ENCODE measurements at regions not wholly inside any gene's neighbourhood (a gene's known extent, or its start where the extent isn't known, plus 50 kb on each side); places are given as distances from the start of the nearest gene placed in this dataset.
"Not testable (repeated sequence)": the region's sequence is repeated elsewhere in the genome, so short reads cannot be mapped to it uniquely, and the experiment has no call there.

GRCh38 chr20:17867131-17867925 is 101.3 kb downstream of the SNX5 start:
- Histone ChIP-seq H3K4me1 (ENCODE audit: control insufficient read depth, insufficient read depth, low read length, poor library complexity, severe bottlenecking) (no peaks in the 10 kb centered on the region), H3K27me3 (replicated peaks; ENCODE audit: control insufficient read depth, insufficient read depth, low read length, poor library complexity, severe bottlenecking) (no peaks in the 10 kb centered on the region), H3K27ac (ENCODE audit: insufficient read depth, low read length, poor library complexity, severe bottlenecking) (no peak overlapping the region), H3K36me3 (ENCODE audit: control insufficient read depth, insufficient read depth, low read length) (no peaks in the 10 kb centered on the region), H3K9me3 (ENCODE audit: control insufficient read depth, low read length) (no peaks in the 10 kb centered on the region), H3K4me3 (ENCODE audit: insufficient read depth, low read depth, low read length, poor library complexity, severe bottlenecking) (no peak overlapping the region)
- no peak for DNase-seq

DNA sequence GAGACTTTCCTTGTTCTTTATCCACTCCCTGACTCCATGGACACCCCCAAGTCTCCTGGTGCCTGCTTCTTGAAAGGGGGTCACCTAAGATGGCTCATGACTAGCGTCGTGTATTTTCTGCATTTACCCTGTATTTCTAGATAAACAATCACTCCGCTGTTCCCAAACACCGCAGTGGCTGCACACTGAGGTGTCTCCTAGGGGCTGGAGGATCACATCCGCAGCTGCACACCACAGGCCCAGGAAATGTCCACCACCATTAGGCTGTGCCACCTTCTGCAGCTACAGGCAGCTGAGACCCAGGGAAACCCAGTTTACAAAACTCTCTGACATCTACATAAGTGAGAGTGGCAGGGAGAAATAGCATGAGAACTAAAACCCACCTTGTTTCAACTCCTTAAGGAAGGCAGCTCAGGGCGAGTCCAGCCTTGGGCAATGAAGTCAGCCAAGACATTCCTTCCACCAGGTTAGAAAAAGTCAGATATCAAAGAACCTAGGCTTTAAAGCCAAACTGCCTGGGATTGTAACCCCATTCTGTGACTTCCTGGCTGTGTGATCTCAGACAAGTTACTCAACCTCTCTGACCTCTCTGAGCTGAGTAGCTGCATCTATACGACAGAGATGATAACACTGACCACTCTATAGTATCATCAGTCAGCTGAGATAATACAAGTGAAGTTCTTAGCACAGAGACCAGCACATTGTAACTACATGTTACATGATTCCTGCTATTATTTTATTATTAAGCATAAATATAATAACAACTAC is 102.2 kb downstream of the SNX5 start:
- H3K4me3 ChIP-seq (ENCODE audit: insufficient read depth, low read depth, low read length, poor library complexity, severe bottlenecking): no peak overlapping the region
- H3K4me1 ChIP-seq (ENCODE audit: control insufficient read depth, insufficient read depth, low read length, poor library complexity, severe bottlenecking): no peaks in the 10 kb centered on the region
- no peak overlapping the region for H3K27ac ChIP-seq (ENCODE audit: insufficient read depth, low read length, poor library complexity, severe bottlenecking)
- H3K9me3 ChIP-seq (ENCODE audit: control insufficient read depth, low read length): no peaks in the 10 kb centered on the region
- H3K36me3 ChIP-seq (ENCODE audit: control insufficient read depth, insufficient read depth, low read length): no peaks in the 10 kb centered on the region
- H3K27me3 ChIP-seq (replicated peaks; ENCODE audit: control insufficient read depth, insufficient read depth, low read length, poor library complexity, severe bottlenecking): no peaks in the 10 kb centered on the region
- DNase-seq: no peak

- DNase-seq: no peak
- no peak overlapping the region for H3K27ac ChIP-seq (ENCODE audit: insufficient read depth, low read length, poor library complexity, severe bottlenecking)
- H3K36me3 ChIP-seq (ENCODE audit: control insufficient read depth, insufficient read depth, low read length): no peaks in the 10 kb centered on the region
Measured at GRCh38 chr20:17863577-17864292, 104.9 kb downstream of the SNX5 start.

GRCh38 chr20:17863209-17863576 is 105.4 kb downstream of the SNX5 start:
- no peaks in the 10 kb centered on the region for H3K36me3 ChIP-seq (ENCODE audit: control insufficient read depth, insufficient read depth, low read length)
- H3K27me3 ChIP-seq (replicated peaks; ENCODE audit: control insufficient read depth, insufficient read depth, low read length, poor library complexity, severe bottlenecking): no peaks in the 10 kb centered on the region
- H3K4me1 ChIP-seq (ENCODE audit: control insufficient read depth, insufficient read depth, low read length, poor library complexity, severe bottlenecking): peaks cover 8% of the 10 kb centered on the region
- no peak for DNase-seq
- H3K4me3 ChIP-seq (ENCODE audit: insufficient read depth, low read depth, low read length, poor library complexity, severe bottlenecking): no peak overlapping the region
- H3K27ac ChIP-seq (ENCODE audit: insufficient read depth, low read length, poor library complexity, severe bottlenecking): no peak overlapping the region
- no peaks in the 10 kb centered on the region for H3K9me3 ChIP-seq (ENCODE audit: control insufficient read depth, low read length)

More at GRCh38 chr20:17863577-17864292, 104.9 kb downstream of the SNX5 start:
- peaks cover 8% of the 10 kb centered on the region for H3K4me1 ChIP-seq (ENCODE audit: control insufficient read depth, insufficient read depth, low read length, poor library complexity, severe bottlenecking)
- no peaks in the 10 kb centered on the region for H3K27me3 ChIP-seq (replicated peaks; ENCODE audit: control insufficient read depth, insufficient read depth, low read length, poor library complexity, severe bottlenecking)
- H3K9me3 ChIP-seq (ENCODE audit: control insufficient read depth, low read length): no peaks in the 10 kb centered on the region
- no peak overlapping the region for H3K4me3 ChIP-seq (ENCODE audit: insufficient read depth, low read depth, low read length, poor library complexity, severe bottlenecking)

GRCh38 chr20:17862171-17862570 is 106.4 kb downstream of the SNX5 start:
- H3K27me3 ChIP-seq (replicated peaks; ENCODE audit: control insufficient read depth, insufficient read depth, low read length, poor library complexity, severe bottlenecking): no peaks in the 10 kb centered on the region
- peaks cover 8% of the 10 kb centered on the region for H3K4me1 ChIP-seq (ENCODE audit: control insufficient read depth, insufficient read depth, low read length, poor library complexity, severe bottlenecking)
- H3K9me3 ChIP-seq (ENCODE audit: control insufficient read depth, low read length): no peaks in the 10 kb centered on the region
- no peak overlapping the region for H3K4me3 ChIP-seq (ENCODE audit: insufficient read depth, low read depth, low read length, poor library complexity, severe bottlenecking)
- H3K27ac ChIP-seq (ENCODE audit: insufficient read depth, low read length, poor library complexity, severe bottlenecking): no peak overlapping the region
- DNase-seq: no peak
- no peaks in the 10 kb centered on the region for H3K36me3 ChIP-seq (ENCODE audit: control insufficient read depth, insufficient read depth, low read length)

GRCh38 chr20:17861620-17862019 is 107.0 kb downstream of the SNX5 start:
- not testable (repeated sequence) for H3K4me1 ChIP-seq (ENCODE audit: control insufficient read depth, insufficient read depth, low read length, poor library complexity, severe bottlenecking); DNase-seq; H3K36me3 ChIP-seq (ENCODE audit: control insufficient read depth, insufficient read depth, low read length); H3K9me3 ChIP-seq (ENCODE audit: control insufficient read depth, low read length); H3K27me3 ChIP-seq (replicated peaks; ENCODE audit: control insufficient read depth, insufficient read depth, low read length, poor library complexity, severe bottlenecking); H3K4me3 ChIP-seq (ENCODE audit: insufficient read depth, low read depth, low read length, poor library complexity, severe bottlenecking); H3K27ac ChIP-seq (ENCODE audit: insufficient read depth, low read length, poor library complexity, severe bottlenecking)

DNA sequence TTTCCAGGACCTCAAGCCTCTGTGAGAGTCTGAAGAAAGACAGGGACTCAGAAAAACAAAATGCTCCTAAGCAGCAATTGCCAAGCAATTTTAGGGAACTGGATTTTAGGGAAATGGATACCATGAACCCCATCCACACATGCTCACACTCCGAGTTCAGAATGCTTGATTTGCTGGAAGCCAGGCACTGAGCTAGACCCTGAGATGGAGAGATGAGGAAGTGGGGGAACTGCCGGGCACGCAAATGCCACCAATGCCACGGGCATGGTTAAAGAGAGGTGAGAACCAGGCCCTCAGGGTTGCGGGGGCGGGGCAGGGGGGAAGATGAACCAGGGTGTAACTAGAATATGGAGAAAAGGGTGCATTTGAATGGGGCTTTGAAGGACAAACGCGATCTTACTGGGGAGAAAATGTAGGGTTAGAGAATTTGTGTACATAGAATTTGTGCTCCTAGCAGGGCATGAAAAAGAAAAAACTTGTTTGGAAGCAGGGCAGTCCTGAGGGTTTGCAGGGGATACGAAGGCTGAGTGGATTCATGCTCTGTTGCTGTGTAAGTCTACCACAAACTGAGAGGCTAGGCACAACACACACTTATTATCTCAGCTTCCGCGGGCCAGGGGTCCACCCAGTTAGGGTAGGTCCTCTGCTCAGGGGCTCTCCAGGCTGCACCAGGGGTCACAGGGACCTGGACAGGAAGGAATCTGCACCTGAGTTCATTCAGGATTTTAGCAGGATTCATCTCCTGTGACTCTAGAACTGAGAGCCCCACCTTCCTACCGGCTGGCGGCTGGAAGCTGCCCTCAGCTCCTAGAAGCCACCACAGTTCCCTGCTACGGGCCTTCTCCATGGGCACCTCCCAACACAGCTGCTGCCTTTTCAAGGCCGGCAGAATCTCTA is 108.0 kb downstream of the SNX5 start:
- Histone ChIP-seq H3K36me3 (ENCODE audit: control insufficient read depth, insufficient read depth, low read length) (no peaks in the 10 kb centered on the region), H3K4me1 (ENCODE audit: control insufficient read depth, insufficient read depth, low read length, poor library complexity, severe bottlenecking) (peaks cover 8% of the 10 kb centered on the region)
- DNase-seq: no peak

DNA sequence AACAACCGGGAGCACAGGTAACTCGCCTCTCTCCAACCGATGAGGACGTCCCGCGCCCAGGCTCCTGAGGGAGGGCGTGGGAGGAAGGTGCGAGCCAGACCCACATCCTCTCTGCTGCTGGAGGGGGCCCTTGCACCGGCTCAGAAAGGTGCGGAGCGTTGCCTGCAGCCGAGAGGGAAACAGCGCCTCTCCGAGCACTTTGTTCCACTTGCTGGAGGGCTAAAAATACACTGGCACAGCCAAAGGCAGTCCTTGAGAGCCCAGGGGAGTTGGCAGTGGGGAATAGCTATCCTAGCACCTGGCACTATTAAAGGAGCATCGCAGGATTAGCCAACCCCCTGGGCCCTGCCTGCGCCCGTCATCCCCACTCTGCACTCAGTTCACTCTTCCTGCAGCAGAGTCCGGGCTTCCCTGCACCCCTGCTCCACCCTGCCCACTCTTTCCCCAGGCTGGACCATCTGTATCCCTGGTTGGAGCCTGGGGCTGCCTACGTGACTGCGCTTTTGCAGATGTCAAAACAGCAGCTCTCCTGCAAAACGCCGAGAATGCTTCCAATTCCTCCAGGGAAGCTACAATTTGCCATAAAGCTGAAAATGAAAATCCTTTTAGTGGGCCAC is 108.9 kb downstream of the SNX5 start:
- Histone ChIP-seq H3K4me1 (ENCODE audit: control insufficient read depth, insufficient read depth, low read length, poor library complexity, severe bottlenecking) (peaks cover 8% of the 10 kb centered on the region), H3K27me3 (replicated peaks; ENCODE audit: control insufficient read depth, insufficient read depth, low read length, poor library complexity, severe bottlenecking) (no peaks in the 10 kb centered on the region), H3K27ac (ENCODE audit: insufficient read depth, low read length, poor library complexity, severe bottlenecking) (no peak overlapping the region), H3K36me3 (ENCODE audit: control insufficient read depth, insufficient read depth, low read length) (no peaks in the 10 kb centered on the region), H3K9me3 (ENCODE audit: control insufficient read depth, low read length) (no peaks in the 10 kb centered on the region), H3K4me3 (ENCODE audit: insufficient read depth, low read depth, low read length, poor library complexity, severe bottlenecking) (no peak overlapping the region)
- peak in 1 of 3 donors; percentile 5 for DNase-seq

More for the DNA sequence above, 108.0 kb downstream of the SNX5 start:
- H3K4me3 ChIP-seq (ENCODE audit: insufficient read depth, low read depth, low read length, poor library complexity, severe bottlenecking): no peak overlapping the region
- no peak overlapping the region for H3K27ac ChIP-seq (ENCODE audit: insufficient read depth, low read length, poor library complexity, severe bottlenecking)
- no peaks in the 10 kb centered on the region for H3K9me3 ChIP-seq (ENCODE audit: control insufficient read depth, low read length)
- no peaks in the 10 kb centered on the region for H3K27me3 ChIP-seq (replicated peaks; ENCODE audit: control insufficient read depth, insufficient read depth, low read length, poor library complexity, severe bottlenecking)

GRCh38 chr20:17859002-17859615 is 109.5 kb downstream of the SNX5 start:
- Histone ChIP-seq H3K27me3 (replicated peaks; ENCODE audit: control insufficient read depth, insufficient read depth, low read length, poor library complexity, severe bottlenecking) (no peaks in the 10 kb centered on the region), H3K9me3 (ENCODE audit: control insufficient read depth, low read length) (no peaks in the 10 kb centered on the region), H3K27ac (ENCODE audit: insufficient read depth, low read length, poor library complexity, severe bottlenecking) (no peak overlapping the region), H3K4me3 (ENCODE audit: insufficient read depth, low read depth, low read length, poor library complexity, severe bottlenecking) (no peak overlapping the region), H3K36me3 (ENCODE audit: control insufficient read depth, insufficient read depth, low read length) (no peaks in the 10 kb centered on the region), H3K4me1 (ENCODE audit: control insufficient read depth, insufficient read depth, low read length, poor library complexity, severe bottlenecking) (peaks cover 8% of the 10 kb centered on the region)
- DNase-seq: no peak

All from effector memory CD4-positive, alpha-beta T cell (primary cell).